ENCODE measurements at regions not wholly inside any gene's neighbourhood (a gene's known extent, or its start where the extent isn't known, plus 50 kb on each side); places are given as distances from the start of the nearest gene placed in this dataset.
"Not testable (repeated sequence)": the region's sequence is repeated elsewhere in the genome, so short reads cannot be mapped to it uniquely, and the experiment has no call there.

GRCh38 chr2:57450170-57450569 is 596.4 kb upstream of the VRK2 start:
- no peak for DNase-seq

- DNase-seq, result no peak
Observed at GRCh38 chr2:57452634-57453033, 594.0 kb upstream of the VRK2 start.

DNA sequence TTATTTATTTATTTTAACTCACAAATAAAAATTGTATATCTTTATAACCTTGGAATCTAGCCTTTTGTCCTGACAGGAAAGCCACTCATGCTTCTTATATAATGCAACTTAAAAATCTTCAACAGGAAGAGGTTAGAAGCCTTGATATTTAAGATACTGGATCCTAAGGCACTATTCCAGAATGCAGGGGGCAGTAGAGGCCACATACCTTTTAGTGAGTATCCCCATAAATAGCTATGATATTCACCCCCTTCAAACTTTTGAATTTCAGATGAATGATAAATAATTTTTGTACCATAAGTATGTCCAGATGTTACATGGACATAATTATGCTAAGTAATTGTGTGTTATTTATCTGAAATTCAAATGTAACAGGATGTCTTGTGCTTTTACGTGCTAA is 592.7 kb upstream of the VRK2 start:
- no peak for DNase-seq

DNA sequence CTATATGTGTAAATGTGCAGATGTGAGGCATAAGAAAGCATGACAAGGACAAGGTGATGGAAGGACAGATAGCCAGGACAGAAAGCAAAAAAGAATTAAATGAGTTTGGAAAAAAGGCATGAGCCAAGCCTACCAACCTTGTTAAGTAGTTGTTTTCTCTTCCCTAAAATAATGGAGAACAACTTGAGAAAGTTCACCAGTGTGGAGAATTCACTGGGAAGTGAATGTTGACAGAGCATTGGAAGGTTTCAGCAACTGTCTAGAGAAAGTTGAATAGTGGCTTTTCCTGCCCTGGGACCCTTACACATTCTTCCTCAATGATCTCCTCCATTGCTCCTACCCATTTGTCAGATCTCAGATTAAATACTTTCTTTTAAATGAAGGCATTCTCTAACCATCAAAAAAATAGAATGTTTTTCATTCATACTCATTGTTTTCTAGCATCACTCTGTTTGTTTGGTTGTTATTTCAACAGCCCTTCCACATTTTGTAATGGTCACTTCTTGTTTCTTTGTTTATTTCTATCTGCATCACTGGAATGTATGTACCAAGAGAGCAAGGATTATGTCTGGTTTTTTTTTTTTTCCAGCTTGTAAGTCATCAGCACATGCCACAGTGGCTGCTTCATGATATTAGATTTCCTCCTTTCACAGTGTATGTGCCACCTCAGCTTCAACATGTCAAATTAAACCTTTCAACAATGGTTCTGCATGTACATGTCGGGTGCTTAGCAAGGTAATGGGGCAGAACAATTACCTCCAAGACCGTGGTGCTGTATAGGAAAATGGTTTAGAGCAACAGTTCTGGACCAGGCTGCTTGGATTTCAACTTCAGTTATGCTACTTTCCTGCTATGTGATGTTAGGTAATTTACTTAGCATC is 586.0 kb upstream of the VRK2 start:
- DNase-seq, result no peak

DNA sequence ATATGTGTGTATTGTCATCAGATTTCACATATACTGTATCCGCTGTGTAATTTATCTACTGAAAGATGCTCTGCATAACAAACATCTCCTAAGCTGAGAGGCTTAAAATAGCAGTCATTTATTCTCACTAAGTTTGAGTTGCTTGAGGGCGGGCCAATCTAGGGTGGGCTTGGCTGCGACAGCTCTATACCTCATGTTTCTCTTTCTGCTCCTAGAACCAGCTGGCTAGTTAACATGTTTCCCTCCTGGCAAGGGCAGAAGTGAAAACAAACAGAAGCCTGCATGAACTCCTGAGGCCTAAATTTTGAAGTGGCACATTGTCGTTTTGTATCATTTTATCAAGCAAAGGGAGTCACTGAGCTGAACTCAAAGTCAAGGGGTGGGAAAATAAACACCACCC is 585.0 kb upstream of the VRK2 start:
- no peak for DNase-seq

GRCh38 chr2:57465067-57465466 is 581.5 kb upstream of the VRK2 start:
- DNase-seq, result no peak

- DNase-seq, result no peak
Observed at GRCh38 chr2:57465967-57466366, 580.6 kb upstream of the VRK2 start.

- DNase-seq, result no peak
Observed at GRCh38 chr2:57475391-57475790, 571.2 kb upstream of the VRK2 start.

DNA sequence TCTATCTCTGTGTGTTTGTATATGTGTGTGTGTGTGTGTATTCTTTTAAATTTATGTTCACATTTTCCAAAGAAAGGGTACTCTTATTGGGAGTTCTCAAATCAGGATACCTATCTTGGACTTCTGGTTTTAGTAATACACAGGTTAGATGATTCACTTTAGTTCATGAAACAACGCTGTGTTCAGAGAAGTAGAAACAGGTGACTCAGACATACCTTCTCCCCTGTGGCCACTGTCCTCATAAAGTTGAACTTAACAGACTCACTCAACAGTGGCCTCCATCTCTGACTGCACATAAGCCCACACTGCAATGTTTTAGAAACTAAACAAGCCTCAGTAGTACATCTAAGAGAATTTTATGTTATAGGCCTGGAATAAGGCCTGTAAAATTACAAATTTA is 566.6 kb upstream of the VRK2 start:
- DNase-seq, result no peak

GRCh38 chr2:57488061-57488460 is 558.5 kb upstream of the VRK2 start:
- no peak for DNase-seq

DNA sequence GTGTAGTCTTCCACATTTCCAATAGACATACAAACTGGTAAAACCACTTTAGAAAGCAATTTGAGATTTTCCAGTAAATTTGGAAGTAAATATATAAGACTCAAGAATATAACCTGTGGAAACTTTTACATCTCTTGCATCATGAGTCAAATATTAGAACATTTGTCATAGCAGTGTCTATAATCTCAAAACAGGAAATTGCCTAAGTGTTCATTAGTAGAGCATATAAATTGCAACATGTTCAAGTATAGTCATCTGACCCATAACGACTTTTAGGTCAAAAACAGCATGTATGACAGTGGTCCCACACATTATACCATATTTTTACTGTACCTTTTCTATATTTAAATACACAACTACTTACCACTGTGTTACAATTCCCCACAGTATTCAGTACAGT is 555.9 kb upstream of the VRK2 start:
- DNase-seq, result no peak

DNA sequence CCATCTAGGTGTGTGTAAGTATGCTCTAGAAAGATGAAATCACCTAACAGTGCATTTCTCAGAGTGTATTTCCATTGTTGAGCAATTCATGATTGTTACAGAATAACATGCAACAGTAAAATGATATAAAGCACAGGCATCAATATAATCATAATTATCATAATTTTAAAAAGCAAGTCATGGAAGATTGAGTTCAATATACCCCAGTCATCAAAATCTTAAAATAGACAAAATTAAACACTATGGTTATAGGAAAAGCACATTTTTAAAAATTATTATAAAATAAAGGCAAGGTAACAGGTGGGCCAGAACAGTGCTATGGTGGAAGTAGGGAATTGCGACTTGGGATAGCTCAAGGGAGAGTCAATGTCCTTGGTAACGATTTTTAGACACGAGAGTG is 555.4 kb upstream of the VRK2 start:
- DNase-seq, result no peak

- DNase-seq, result not testable (repeated sequence)
Observed at GRCh38 chr2:57493966-57494365, 552.6 kb upstream of the VRK2 start.

DNA sequence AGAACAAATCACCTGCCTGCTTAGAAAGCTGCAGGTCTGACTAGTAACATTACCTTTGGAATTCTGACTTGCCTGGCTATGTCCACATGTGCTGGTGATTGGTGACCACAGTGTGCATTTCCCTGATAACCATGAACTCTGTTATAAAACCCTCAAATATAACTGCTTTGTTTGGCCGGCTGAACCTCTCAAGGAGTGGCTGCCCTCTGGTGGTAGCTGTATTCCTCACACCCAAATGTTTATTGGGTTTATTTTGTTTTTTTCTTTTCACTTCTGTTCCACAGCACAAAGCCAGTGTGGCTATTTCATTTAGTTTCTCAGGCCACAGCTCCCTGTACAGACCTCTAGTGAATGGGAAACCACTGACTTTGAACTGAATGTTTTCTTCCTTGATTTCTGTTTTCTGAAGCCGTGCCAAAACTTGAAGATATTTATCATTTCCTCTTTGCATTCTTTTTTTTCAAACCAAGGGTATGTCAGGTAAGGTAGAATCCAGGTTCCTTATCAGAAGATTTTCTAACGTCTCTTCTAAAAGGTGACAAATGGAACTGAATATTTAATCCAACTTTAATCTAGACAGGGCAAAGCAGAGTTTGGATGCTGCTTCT is 549.0 kb upstream of the VRK2 start:
- DNase-seq, result no peak

DNA sequence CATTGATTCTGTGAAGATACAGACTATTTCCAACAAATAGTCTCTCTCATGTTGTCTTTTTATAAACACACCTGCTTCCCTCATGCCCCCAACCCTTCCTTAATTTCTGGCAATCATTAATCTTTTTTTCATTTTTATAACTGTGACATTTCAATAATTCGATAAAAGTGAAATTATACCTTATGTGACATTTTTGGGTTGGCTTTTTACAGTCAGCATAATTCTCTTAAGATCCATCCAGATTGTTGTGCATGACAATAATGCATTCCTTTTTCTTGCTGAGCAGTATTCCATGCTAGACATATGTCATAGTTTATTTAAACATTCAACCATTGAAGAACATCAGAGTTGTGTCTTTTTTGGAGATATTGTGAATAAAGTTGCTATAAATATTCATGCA is 541.8 kb upstream of the VRK2 start:
- no peak for DNase-seq

- DNase-seq, result no peak
Observed at GRCh38 chr2:57509189-57509588, 537.4 kb upstream of the VRK2 start.

- DNase-seq, result no peak
Observed at GRCh38 chr2:57510704-57511103, 535.9 kb upstream of the VRK2 start.

- DNase-seq, result no peak
Observed at GRCh38 chr2:57515366-57515765, 531.2 kb upstream of the VRK2 start.

DNA sequence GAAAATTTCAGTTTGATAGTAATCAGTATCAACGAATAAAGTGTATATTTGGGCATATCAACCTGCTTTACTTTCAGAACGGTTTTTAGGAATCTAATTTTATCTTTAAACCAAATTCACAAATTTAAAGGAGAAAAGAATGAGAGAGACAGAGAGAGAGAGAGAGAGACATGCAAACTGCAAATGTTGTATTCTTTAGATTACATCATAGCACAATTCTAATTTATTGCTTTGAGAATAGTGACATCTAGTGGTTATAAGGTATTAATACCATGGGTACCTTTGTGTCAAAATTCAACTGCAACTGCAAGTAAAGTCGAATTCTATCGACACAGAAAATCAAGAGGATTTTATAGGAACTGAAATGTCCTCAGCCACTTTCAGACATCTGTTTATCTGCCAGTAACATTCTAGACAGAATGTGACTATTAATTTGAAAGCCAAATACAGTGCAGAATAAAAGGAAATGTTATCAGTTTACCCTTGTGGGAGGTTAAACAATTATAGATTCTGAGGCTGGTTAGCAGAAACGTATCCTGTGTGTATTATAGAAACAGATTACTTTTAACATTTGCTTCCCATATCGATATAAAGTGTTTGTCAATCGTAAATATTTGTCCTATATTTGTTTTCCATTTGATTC is 529.8 kb upstream of the VRK2 start:
- DNase-seq, result no peak

DNA sequence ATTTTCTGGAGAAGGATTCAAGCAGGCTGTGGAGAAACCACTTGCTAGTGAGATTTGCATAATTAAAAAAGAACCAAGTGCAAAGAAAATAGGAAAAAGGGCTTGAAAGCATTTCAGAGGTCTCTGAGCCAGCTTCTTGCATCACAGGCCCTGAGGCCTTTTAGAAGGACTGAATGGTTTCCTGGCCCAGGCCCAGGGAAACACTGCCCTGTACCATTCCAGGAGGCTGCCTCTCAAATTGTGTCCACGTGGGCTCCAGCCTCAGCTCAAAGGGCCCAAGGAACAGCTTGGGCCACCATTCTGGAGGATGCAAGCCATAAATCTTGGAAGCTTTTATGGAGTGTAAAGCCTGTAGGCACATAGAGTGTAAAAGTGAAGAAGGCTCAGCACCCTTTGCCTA is 523.3 kb upstream of the VRK2 start:
- DNase-seq, result no peak

DNA sequence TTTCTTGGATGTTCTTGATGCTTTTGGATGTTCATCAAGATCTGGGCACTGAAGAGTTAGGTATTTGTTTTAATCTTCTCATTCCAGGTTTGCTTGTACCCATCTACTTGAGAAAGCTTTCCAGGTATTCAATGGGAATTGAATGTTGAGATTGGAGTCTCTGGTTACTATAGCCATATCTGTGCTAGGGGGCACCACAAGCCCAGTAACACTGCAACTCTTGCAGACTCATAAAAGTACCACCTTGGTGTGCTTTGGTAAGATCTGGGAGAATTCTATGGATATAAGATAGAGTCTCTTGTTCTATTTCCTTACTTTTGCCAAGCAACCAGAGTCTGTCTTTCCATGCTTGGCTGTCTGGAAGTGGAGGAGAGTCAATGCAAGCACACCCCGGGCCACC is 518.9 kb upstream of the VRK2 start:
- no peak for DNase-seq

GRCh38 chr2:57528499-57528898 is 518.1 kb upstream of the VRK2 start:
- DNase-seq, result no peak

GRCh38 chr2:57534358-57534757 is 512.2 kb upstream of the VRK2 start:
- DNase-seq, result no peak

GRCh38 chr2:57536535-57537231 is 509.9 kb upstream of the VRK2 start:
- DNase-seq, result no peak

Data from 8988T (cell line).